IMR-90 (cell line): ENCODE measurements at regions not wholly inside any gene's neighbourhood (a gene's known extent, or its start where the extent isn't known, plus 50 kb on each side); places are given as distances from the start of the nearest gene placed in this dataset.

ENCODE experiments used
- ATAC-seq: fragments of 200-7000 bp; cut with Tn5 transposase; 2 replicates; pipeline ENCODE4 v1.9.1; 2020; ENCODE audit warnings: low read depth, mild to moderate bottlenecking, moderate library complexity
- BruUV-seq: library from RNA; stranded (reverse); fragments of 400-500 nt; replicated peaks from 2 replicates; lab custom pipeline; 2021; lab: Mats Ljungman, UMichigan
- CTCF ChIA-PET: fragments of 300-600 bp; formaldehyde crosslinking; extraction: SDS; loops from one replicate; lab custom pipeline; 2021; ENCODE audit warnings: antibody characterized with exemption; lab: Yijun Ruan, JAX
- POLR2A ChIA-PET: fragments of 300-600 bp; sonication (Branson Sonifier 250); formaldehyde crosslinking; loops from one replicate; lab custom pipeline; 2022; ENCODE audit warnings: antibody characterized with exemption; ENCODE audit not compliant: unreplicated experiment; lab: Charles Lee
- DNase-seq: peaks from one replicate; pipeline ENCODE4 v3.0.0; 2013
- H2AFZ ChIP-seq: replicated peaks from 2 replicates; pipeline ENCODE3; 2013; ENCODE audit warnings: low read length, mild to moderate bottlenecking; ENCODE audit not compliant: poor library complexity
- H2AK5ac ChIP-seq: 2 replicates; pipeline ENCODE4 v1.6.1; 2013; ENCODE audit warnings: low read depth, low read length, inconsistent platforms
- H2AK9ac ChIP-seq: replicated peaks from 2 replicates; pipeline ENCODE3; 2013; ENCODE audit warnings: mild to moderate bottlenecking, low read depth, low read length, moderate library complexity; ENCODE audit not compliant: poor library complexity
- H2BK120ac ChIP-seq: 2 replicates; pipeline ENCODE4 v1.6.1; 2013; ENCODE audit warnings: low read depth, low read length, inconsistent platforms
- H2BK15ac ChIP-seq: 3 replicates; pipeline ENCODE4 v1.6.1; 2013; ENCODE audit warnings: low read depth, low read length, inconsistent platforms
- H2BK20ac ChIP-seq: 2 replicates; pipeline ENCODE4 v1.6.1; 2013; ENCODE audit warnings: low read depth, mild to moderate bottlenecking, inconsistent platforms, low read length, moderate library complexity
- H2BK5ac ChIP-seq: 2 replicates; pipeline ENCODE4 v1.6.1; 2013; ENCODE audit warnings: mild to moderate bottlenecking, low read depth, low read length, inconsistent platforms; ENCODE audit not compliant: poor library complexity, severe bottlenecking
- H3K14ac ChIP-seq: replicated peaks from 2 replicates; pipeline ENCODE4 v1.6.1; 2013; ENCODE audit warnings: low read depth, low read length, inconsistent platforms
- H3K18ac ChIP-seq: 2 replicates; pipeline ENCODE4 v1.6.1; 2013; ENCODE audit warnings: low read depth, low read length, control low read depth
- H3K23ac ChIP-seq: 2 replicates; pipeline ENCODE4 v1.6.1; 2013; ENCODE audit warnings: low read depth, low read length, inconsistent platforms
- H3K27ac ChIP-seq: 2 replicates; pipeline ENCODE4 v1.5.1; 2013; ENCODE audit warnings: mild to moderate bottlenecking, control low read depth, low read length; ENCODE audit not compliant: insufficient read depth
- H3K27me3 ChIP-seq: 2 replicates; pipeline ENCODE4 v1.6.1; 2013; ENCODE audit warnings: low read length; ENCODE audit not compliant: control insufficient read depth, insufficient read depth
- H3K36me3 ChIP-seq: 2 replicates; pipeline ENCODE4 v1.6.1; 2013; ENCODE audit warnings: low read length, mixed read lengths; ENCODE audit not compliant: control insufficient read depth, insufficient read depth
- H3K4ac ChIP-seq: 2 replicates; pipeline ENCODE4 v1.6.1; 2013; ENCODE audit warnings: low read depth, low read length, inconsistent platforms
- H3K4me1 ChIP-seq: 2 replicates; pipeline ENCODE4 v1.6.1; 2013; ENCODE audit warnings: low read length, mixed read lengths; ENCODE audit not compliant: control insufficient read depth, insufficient read depth
- H3K4me2 ChIP-seq: 2 replicates; pipeline ENCODE4 v1.6.1; 2013; ENCODE audit warnings: low read depth, mild to moderate bottlenecking, control low read depth, low read length, moderate library complexity
- H3K4me3 ChIP-seq: 2 replicates; pipeline ENCODE4 v1.5.1; 2013; ENCODE audit warnings: low read depth, mild to moderate bottlenecking, control low read depth, low read length, moderate library complexity; ENCODE audit not compliant: insufficient read depth
- H3K56ac ChIP-seq: 2 replicates; pipeline ENCODE4 v1.6.1; 2013; ENCODE audit warnings: low read length, inconsistent platforms; ENCODE audit not compliant: insufficient read depth; ENCODE audit errors: extremely low read depth
- H3K79me1 ChIP-seq, 2 experiments: 2 replicates each; pipeline ENCODE4 v1.6.1; 2013; ENCODE audit warnings: low read length in 2 of 2, inconsistent platforms in 1 of 2, low read depth in 1 of 2
- H3K9ac ChIP-seq: 2 replicates; pipeline ENCODE4 v1.6.1; 2013; ENCODE audit warnings: low read depth, low read length, control low read depth
- H3K9me1 ChIP-seq: 2 replicates; pipeline ENCODE4 v1.6.1; 2013; ENCODE audit warnings: low read length, inconsistent platforms; ENCODE audit not compliant: insufficient read depth
- H3K9me3 ChIP-seq: 2 replicates; pipeline ENCODE4 v1.6.1; 2013; ENCODE audit warnings: low read length; ENCODE audit not compliant: control insufficient read depth, insufficient read depth
- H4K20me1 ChIP-seq: 2 replicates; pipeline ENCODE4 v1.6.1; 2013; ENCODE audit warnings: low read length, inconsistent platforms; ENCODE audit not compliant: insufficient read depth
- H4K5ac ChIP-seq: 2 replicates; pipeline ENCODE4 v1.6.1; 2013; ENCODE audit warnings: mild to moderate bottlenecking, low read depth, low read length, control low read depth
- H4K8ac ChIP-seq, 2 experiments: 2 replicates each; pipeline ENCODE4 v1.6.1; 2013; ENCODE audit warnings: low read depth in 2 of 2, low read length in 2 of 2, control low read depth in 1 of 2, inconsistent platforms in 1 of 2
- H4K91ac ChIP-seq: 2 replicates; pipeline ENCODE4 v1.6.1; 2013; ENCODE audit warnings: low read depth, low read length, inconsistent platforms; ENCODE audit not compliant: insufficient read depth
- CEBPB ChIP-seq: IDR thresholded peaks from 2 replicates; pipeline ENCODE4 v1.6.1; 2012; ENCODE audit warnings: low read depth, low read length, improper control_type of control experiment
- CHD1 ChIP-seq: IDR thresholded peaks from 2 replicates; pipeline ENCODE4 v1.6.1; 2012; ENCODE audit warnings: low read depth, low read length, improper control_type of control experiment
- CTCF ChIP-seq: conservative IDR thresholded peaks from 2 replicates; pipeline ENCODE4 v1.5.1; 2012; ENCODE audit warnings: mild to moderate bottlenecking, low read depth, low read length, improper control_type of control experiment
- FOS ChIP-seq: fragments of 150-350 bp; IDR thresholded peaks from 2 replicates; pipeline ENCODE4 v1.6.1; 2016; ENCODE audit warnings: low read depth, low read length
- MAZ ChIP-seq: IDR thresholded peaks from 2 replicates; pipeline ENCODE4 v1.6.1; 2012; ENCODE audit warnings: low read depth, mild to moderate bottlenecking, low read length, improper control_type of control experiment, moderate library complexity, borderline replicate concordance
- MXI1 ChIP-seq: IDR thresholded peaks from 2 replicates; pipeline ENCODE4 v1.6.1; 2012; ENCODE audit warnings: low read depth, mild to moderate bottlenecking, low read length, moderate library complexity, borderline replicate concordance
- NFE2L2 ChIP-seq: fragments of 150-350 bp; IDR thresholded peaks from 2 replicates; pipeline ENCODE4 v1.6.1; 2016; ENCODE audit warnings: low read depth, mild to moderate bottlenecking, low read length
- RAD21 ChIP-seq: IDR thresholded peaks from 2 replicates; pipeline ENCODE4 v1.6.1; 2012; ENCODE audit warnings: low read length, improper control_type of control experiment
- RCOR1 ChIP-seq: IDR thresholded peaks from 2 replicates; pipeline ENCODE4 v1.6.1; 2012; ENCODE audit warnings: mild to moderate bottlenecking, low read length, improper control_type of control experiment; ENCODE audit not compliant: insufficient replicate concordance
- RFX5 ChIP-seq: IDR thresholded peaks from 2 replicates; pipeline ENCODE4 v1.8.0; 2012; ENCODE audit warnings: low read depth, mild to moderate bottlenecking, low read length, moderate library complexity
- SMC3 ChIP-seq: fragments of 150-350 bp; IDR thresholded peaks from 2 replicates; pipeline ENCODE4 v1.6.1; 2016; ENCODE audit warnings: low read depth, mild to moderate bottlenecking, antibody characterized with exemption, low read length, moderate library complexity
- WGBS, 2 experiments: methylation state at CpG; one replicate each; pipeline versions ENCODE4 v1.1.5 to v1.1.7; 2013; ENCODE audit warnings: missing lambda C conversion rate in 2 of 2; ENCODE audit not compliant: insufficient read length in 1 of 2; ENCODE audit errors: extremely low coverage in 2 of 2; 5-methylcytosine and 5-hydroxymethylcytosine counted together
- dilution Hi-C: fragments of 300-500 bp; cut with HindIII; formaldehyde crosslinking; loops from one replicate; pipeline ENCODE4 v1.14.3; 2018; ENCODE audit warnings: low sequenced_read_pairs; ENCODE audit not compliant: unreplicated experiment
- in situ Hi-C: fragments of 300-500 bp; cut with MboI; formaldehyde crosslinking; loops from 3 replicates; pipeline ENCODE4 v1.14.3; 2019; ENCODE audit warnings: low sequenced_read_pairs, inconsistent platforms, mixed read lengths
- intact Hi-C: fragments of 100-400 bp; cut with micrococcal nuclease; formaldehyde crosslinking; loops from 2 replicates; pipeline ENCODE4 v1.10.0; 2022
- TF ChIP-seq, protein P1 (sequence below): fragments of 150-350 bp; IDR thresholded peaks from 2 replicates; pipeline ENCODE4 v1.6.1; 2017; ENCODE audit warnings: mild to moderate bottlenecking, antibody characterized with exemption, low read length, low read depth

- H3K4me2 ChIP-seq = no peak overlapping the region
- no peak overlapping the region for H2BK120ac ChIP-seq
- BruUV-seq = no TSS peak
- H3K23ac ChIP-seq = no peak overlapping the region
- no peak overlapping the region for H2AK9ac ChIP-seq
- 0% methylated on average over 1 of the region's 11 CpGs; no CpG with 5 or more reads in 1 of the 2 experiments for WGBS, 2 experiments
- H3K27ac ChIP-seq = no peak overlapping the region
- H3K56ac ChIP-seq = no peak overlapping the region
- POLR2A ChIA-PET = interaction anchor here (0.5 kb wide), 1 partner anchor 13 kb away, joined by 3 read pairs; no protein-coding TSS in a partner anchor
- H4K20me1 ChIP-seq = no peaks in the 10 kb centered on the region
- no peak overlapping the region for H4K91ac ChIP-seq
- H3K18ac ChIP-seq = no peak overlapping the region
- no peak overlapping the region for H3K14ac ChIP-seq
- in situ Hi-C loops (no loop called here), intact Hi-C loops (no loop called here), dilution Hi-C loops (no loop called here)
- H3K9ac ChIP-seq = no peak overlapping the region
- H4K5ac ChIP-seq = no peak overlapping the region
- no peak overlapping the region for H2AFZ ChIP-seq
- no peak overlapping the region for H2BK15ac ChIP-seq
- H3K9me1 ChIP-seq = no peaks in the 10 kb centered on the region
- no peak overlapping the region for H2AK5ac ChIP-seq
- H3K4me3 ChIP-seq = no peak overlapping the region
- no peak overlapping the region for H2BK20ac ChIP-seq
- no peaks in the 10 kb centered on the region for H3K79me1 ChIP-seq
- DNase-seq = no peak
- TF ChIP-seq RFX5 (no peak), MAZ (no peak), CEBPB (no peak), NFE2L2 (no peak), FOS (no peak), RAD21 (no peak), RCOR1 (no peak), CTCF (no peak), MXI1 (no peak), CHD1 (no peak), SMC3 (no peak)
- TF ChIP-seq, protein P1, sequence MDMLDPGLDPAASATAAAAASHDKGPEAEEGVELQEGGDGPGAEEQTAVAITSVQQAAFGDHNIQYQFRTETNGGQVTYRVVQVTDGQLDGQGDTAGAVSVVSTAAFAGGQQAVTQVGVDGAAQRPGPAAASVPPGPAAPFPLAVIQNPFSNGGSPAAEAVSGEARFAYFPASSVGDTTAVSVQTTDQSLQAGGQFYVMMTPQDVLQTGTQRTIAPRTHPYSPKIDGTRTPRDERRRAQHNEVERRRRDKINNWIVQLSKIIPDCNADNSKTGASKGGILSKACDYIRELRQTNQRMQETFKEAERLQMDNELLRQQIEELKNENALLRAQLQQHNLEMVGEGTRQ = no peak
- H3K27me3 ChIP-seq = no peaks in the 10 kb centered on the region
- H3K9me3 ChIP-seq = peaks cover 2% of the 10 kb centered on the region; the same call in 1 of the 2 replicates
- no peak for ATAC-seq
- no peak overlapping the region for H2BK5ac ChIP-seq
- H3K36me3 ChIP-seq = no peaks in the 10 kb centered on the region
- CTCF ChIA-PET = no interaction called here
- H3K4me1 ChIP-seq = no peaks in the 10 kb centered on the region
- H4K8ac ChIP-seq = no peak overlapping the region
- H3K4ac ChIP-seq = no peak overlapping the region
Measured at GRCh38 chr4:27568236-27568951, 707.8 kb downstream of the STIM2 start.
